Tibial artery (tissue), 4 donors: ENCODE measurements at regions not wholly inside any gene's neighbourhood (a gene's known extent, or its start where the extent isn't known, plus 50 kb on each side); places are given as distances from the start of the nearest gene placed in this dataset.

Experiments
- DNase-seq, 2 donors: peaks; one replicate each; pipeline ENCODE4 v3.0.0-alpha.2; 2019
- H3K27ac ChIP-seq, 2 donors: fragments of 200-600 bp; sonication (generic) in 1 of 2; 1 replicate in 1 of 2; 2 replicates in 1 of 2; pipeline ENCODE4 v1.5.1; 2018 to 2019; ENCODE audit warnings: mild to moderate bottlenecking in 1 of 2
- H3K27me3 ChIP-seq, 2 donors: fragments of 200-600 bp; sonication (generic) in 1 of 2; one replicate each; pipeline versions ENCODE4 v1.5.1 to v1.6.0; 2016 to 2019
- H3K36me3 ChIP-seq, 3 donors: fragments of 200-600 bp; sonication (generic) in 2 of 3; one replicate each; pipeline ENCODE4 v1.5.1; 2016 to 2019; ENCODE audit warnings: mild to moderate bottlenecking in 2 of 3
- H3K4me1 ChIP-seq, 4 donors: fragments of 200-600 bp; sonication (generic) in 2 of 4; 1 replicate in 3 of 4; 2 replicates in 1 of 4; pipeline ENCODE4 v1.5.1; 2016 to 2019
- H3K4me3 ChIP-seq, 2 donors: fragments of 200-600 bp; sonication (generic) in 1 of 2; 1 replicate in 1 of 2; 2 replicates in 1 of 2; pipeline ENCODE4 v1.5.1; 2018 to 2019; ENCODE audit warnings: mild to moderate bottlenecking in 2 of 2
- H3K9me3 ChIP-seq, 3 donors: fragments of 200-600 bp; sonication (generic) in 1 of 3; one replicate each; pipeline ENCODE4 v1.5.1; 2016 to 2019
- CTCF ChIP-seq, 2 experiments: fragments of 200-600 bp in 1 of 2; fragments of 450-650 bp in 1 of 2; IDR thresholded peaks; one replicate each; pipeline ENCODE4 v1.5.1; 2017 to 2019; ENCODE audit warnings: antibody characterized with exemption in 2 of 2, mild to moderate bottlenecking in 1 of 2, moderate library complexity in 1 of 2
- intact Hi-C: fragments of 100-400 bp; cut with DNase I; formaldehyde crosslinking; loops from one replicate; pipeline ENCODE4 v1.15.0; 2023; ENCODE audit warnings: low total_unique reads

GRCh38 chr13:76131551-76131950 is 495.4 kb downstream of the LMO7 start:
- H3K9me3 ChIP-seq = no peaks in the 10 kb centered on the region
- H3K36me3 ChIP-seq = no peaks in the 10 kb centered on the region
- no peak overlapping the region for H3K4me3 ChIP-seq
- intact Hi-C loops = no loop called here
- no peak for TF ChIP-seq CTCF (IDR thresholded peaks at IDR 0.05)
- peaks cover 0 to 3% (median 0%) of the 10 kb centered on the region in 4 donors for H3K4me1 ChIP-seq
- no peak for DNase-seq
- no peaks in the 10 kb centered on the region for H3K27me3 ChIP-seq
- H3K27ac ChIP-seq = no peak overlapping the region

- no peaks in the 10 kb centered on the region for H3K36me3 ChIP-seq
- H3K4me1 ChIP-seq = peaks cover 0 to 3% (median 0%) of the 10 kb centered on the region in 4 donors
- H3K27ac ChIP-seq = no peak overlapping the region
- intact Hi-C loops = no loop called here
- H3K4me3 ChIP-seq = no peak overlapping the region
- H3K9me3 ChIP-seq = peaks cover 0 to 10% (median 4%) of the 10 kb centered on the region in 3 donors
- no peak for TF ChIP-seq CTCF (IDR thresholded peaks at IDR 0.05)
- DNase-seq = no peak
- H3K27me3 ChIP-seq = no peaks in the 10 kb centered on the region
Measured at GRCh38 chr13:76129305-76130000, 493.3 kb downstream of the LMO7 start.

GRCh38 chr13:76127922-76128321 is 491.8 kb downstream of the LMO7 start:
- Histone ChIP-seq H3K4me3 (no peak overlapping the region), H3K36me3 (no peaks in the 10 kb centered on the region), H3K9me3 (peaks cover 7 to 26% (median 17%) of the 10 kb centered on the region in 3 donors), H3K4me1 (peaks cover 0 to 3% (median 0%) of the 10 kb centered on the region in 4 donors), H3K27me3 (no peaks in the 10 kb centered on the region), H3K27ac (no peak overlapping the region)
- no peak for DNase-seq
- intact Hi-C loops = no loop called here
- TF ChIP-seq CTCF (IDR thresholded peaks at IDR 0.05) = no peak

- peaks cover 7 to 26% (median 18%) of the 10 kb centered on the region in 3 donors for H3K9me3 ChIP-seq
- no peak overlapping the region for H3K27ac ChIP-seq
- intact Hi-C loops = no loop called here
- DNase-seq = no peak
- no peaks in the 10 kb centered on the region for H3K36me3 ChIP-seq
- H3K4me1 ChIP-seq = no peaks in the 10 kb centered on the region
- H3K4me3 ChIP-seq = no peak overlapping the region
- no peaks in the 10 kb centered on the region for H3K27me3 ChIP-seq
- no peak for TF ChIP-seq CTCF (IDR thresholded peaks at IDR 0.05)
Measured at GRCh38 chr13:76123548-76123947, 487.4 kb downstream of the LMO7 start.

- DNase-seq = no peak
- H3K27ac ChIP-seq = no peak overlapping the region
Measured at GRCh38 chr13:76116751-76117360, 480.7 kb downstream of the LMO7 start.

More at GRCh38 chr13:76116751-76117360, 480.7 kb downstream of the LMO7 start:
- no peak overlapping the region for H3K4me3 ChIP-seq
- H3K36me3 ChIP-seq = no peaks in the 10 kb centered on the region
- intact Hi-C loops = no loop called here
- no peak for TF ChIP-seq CTCF (IDR thresholded peaks at IDR 0.05)
- peaks cover 0 to 4% (median 0%) of the 10 kb centered on the region in 3 donors for H3K9me3 ChIP-seq
- no peaks in the 10 kb centered on the region for H3K4me1 ChIP-seq
- no peaks in the 10 kb centered on the region for H3K27me3 ChIP-seq
